OCI-LY7 (cell line): ENCODE measurements at regions not wholly inside any gene's neighbourhood (a gene's known extent, or its start where the extent isn't known, plus 50 kb on each side); places are given as distances from the start of the nearest gene placed in this dataset.
"Not testable (repeated sequence)": the region's sequence is repeated elsewhere in the genome, so short reads cannot be mapped to it uniquely, and the experiment has no call there.

Experiments used
- BruUV-seq: library from RNA; stranded (reverse); fragments of 400-500 nt; replicated peaks from 2 replicates; lab custom pipeline; 2021; lab: Mats Ljungman, UMichigan
- CTCF ChIA-PET: fragments of 300-600 bp; sonication (Branson Sonifier 250); formaldehyde crosslinking; loops from one replicate; lab custom pipeline; 2022; ENCODE audit warnings: antibody characterized with exemption; ENCODE audit not compliant: unreplicated experiment; lab: Charles Lee
- POLR2A ChIA-PET: fragments of 300-600 bp; sonication (Branson Sonifier 250); formaldehyde crosslinking; loops from one replicate; lab custom pipeline; 2022; ENCODE audit warnings: antibody characterized with exemption; lab: Charles Lee
- DNase-seq: peaks from one replicate; pipeline ENCODE4 v3.0.0-alpha.2; 2015; ENCODE audit warnings: low spot score
- H2AFZ ChIP-seq: fragments of 200-600 bp; sonication (generic), shearing (Covaris generic); 2 replicates; pipeline ENCODE4 v1.6.1; 2014; ENCODE audit warnings: mild to moderate bottlenecking, antibody characterized with exemption, low read length, moderate library complexity
- H3K27ac ChIP-seq: fragments of 200-600 bp; sonication (generic); 2 replicates; pipeline ENCODE4 v1.5.1; 2014; ENCODE audit warnings: mixed run types, low read depth, mild to moderate bottlenecking, moderate library complexity, low read length, inconsistent platforms; ENCODE audit not compliant: poor library complexity, severe bottlenecking
- H3K36me3 ChIP-seq: fragments of 200-600 bp; sonication (generic); 2 replicates; pipeline ENCODE4 v1.6.1; 2014; ENCODE audit warnings: mild to moderate bottlenecking, antibody characterized with exemption, low read length, moderate library complexity, mixed read lengths; ENCODE audit not compliant: insufficient read depth
- H3K4me1 ChIP-seq: fragments of 200-600 bp; sonication (generic); 2 replicates; pipeline ENCODE4 v1.5.1; 2014; ENCODE audit warnings: mild to moderate bottlenecking, low read length; ENCODE audit not compliant: insufficient read depth, poor library complexity, severe bottlenecking
- H3K4me2 ChIP-seq: fragments of 200-600 bp; sonication (generic); 2 replicates; pipeline ENCODE4 v1.6.1; 2014; ENCODE audit warnings: mild to moderate bottlenecking, low read length
- H3K4me3 ChIP-seq: fragments of 200-600 bp; sonication (generic); 2 replicates; pipeline ENCODE4 v1.5.1; 2014; ENCODE audit warnings: mild to moderate bottlenecking, low read depth, low read length; ENCODE audit not compliant: poor library complexity, severe bottlenecking
- H3K79me2 ChIP-seq: fragments of 200-600 bp; sonication (generic); 2 replicates; pipeline ENCODE4 v1.6.1; 2016; ENCODE audit warnings: low read depth, mild to moderate bottlenecking, low read length, moderate library complexity, mixed read lengths; ENCODE audit not compliant: insufficient read depth
- H3K9me2 ChIP-seq: fragments of 200-600 bp; sonication (generic); 2 replicates; pipeline ENCODE4 v1.6.1; 2016; ENCODE audit warnings: mild to moderate bottlenecking, low read length, mixed read lengths; ENCODE audit not compliant: insufficient read depth
- H3K9me3 ChIP-seq: fragments of 200-600 bp; sonication (generic); 2 replicates; pipeline ENCODE4 v1.6.1; 2014; ENCODE audit warnings: mild to moderate bottlenecking, mixed run types, low read length, mixed read lengths
- H4K20me1 ChIP-seq: fragments of 200-600 bp; sonication (generic); 2 replicates; pipeline ENCODE4 v1.6.1; 2014; ENCODE audit warnings: mild to moderate bottlenecking, antibody characterized with exemption, low read length, moderate library complexity, mixed read lengths; ENCODE audit not compliant: insufficient read depth
- CTCF ChIP-seq: fragments of 200-600 bp; sonication (generic); conservative IDR thresholded peaks from 2 replicates; pipeline ENCODE4 v1.5.1; 2014; ENCODE audit warnings: mild to moderate bottlenecking, antibody characterized with exemption, low read length, moderate library complexity, mixed read lengths
- intact Hi-C: fragments of 100-400 bp; cut with micrococcal nuclease; formaldehyde crosslinking; loops from one replicate; pipeline ENCODE4 v1.10.0; 2022; ENCODE audit not compliant: unreplicated experiment

GRCh38 chr9:43119978-43120377, 936.5 kb downstream of the SPATA31A6 start:
- H3K36me3 ChIP-seq, BruUV-seq, CTCF ChIA-PET, DNase-seq, H3K4me2 ChIP-seq, H3K9me2 ChIP-seq, H2AFZ ChIP-seq, POLR2A ChIA-PET, H4K20me1 ChIP-seq, H3K9me3 ChIP-seq, H3K4me1 ChIP-seq, intact Hi-C loops, H3K79me2 ChIP-seq, H3K27ac ChIP-seq, H3K4me3 ChIP-seq: not testable (repeated sequence)

- CTCF ChIA-PET, H3K9me2 ChIP-seq, H3K4me1 ChIP-seq, POLR2A ChIA-PET, H3K9me3 ChIP-seq, intact Hi-C loops, H3K4me3 ChIP-seq, H3K4me2 ChIP-seq, H3K36me3 ChIP-seq, BruUV-seq, H2AFZ ChIP-seq, H3K79me2 ChIP-seq, H4K20me1 ChIP-seq, DNase-seq, H3K27ac ChIP-seq: not testable (repeated sequence)
Observed at GRCh38 chr9:43125894-43126293, 942.4 kb downstream of the SPATA31A6 start.

GRCh38 chr9:43127026-43127775, 943.7 kb downstream of the SPATA31A6 start:
- H3K4me1 ChIP-seq, H2AFZ ChIP-seq, CTCF ChIA-PET, H3K9me2 ChIP-seq, DNase-seq, H3K79me2 ChIP-seq, H3K27ac ChIP-seq, POLR2A ChIA-PET, BruUV-seq, H3K4me2 ChIP-seq, H4K20me1 ChIP-seq, H3K36me3 ChIP-seq, H3K9me3 ChIP-seq, intact Hi-C loops, H3K4me3 ChIP-seq: not testable (repeated sequence)

- H4K20me1 ChIP-seq, H3K4me1 ChIP-seq, CTCF ChIA-PET, H3K4me2 ChIP-seq, BruUV-seq, H3K9me3 ChIP-seq, H3K4me3 ChIP-seq, H3K9me2 ChIP-seq, H3K27ac ChIP-seq, DNase-seq, H3K79me2 ChIP-seq, H3K36me3 ChIP-seq, intact Hi-C loops, H2AFZ ChIP-seq, POLR2A ChIA-PET: not testable (repeated sequence)
- 0 out of 2 replicates have a peak, but pooled peaks have one; percentile 10 for TF ChIP-seq CTCF
Observed at GRCh38 chr9:43127949-43128348, 944.5 kb downstream of the SPATA31A6 start.

GRCh38 chr9:43130744-43131171, 947.3 kb downstream of the SPATA31A6 start:
- H3K4me2 ChIP-seq, CTCF ChIA-PET, POLR2A ChIA-PET: not testable (repeated sequence)

DNA sequence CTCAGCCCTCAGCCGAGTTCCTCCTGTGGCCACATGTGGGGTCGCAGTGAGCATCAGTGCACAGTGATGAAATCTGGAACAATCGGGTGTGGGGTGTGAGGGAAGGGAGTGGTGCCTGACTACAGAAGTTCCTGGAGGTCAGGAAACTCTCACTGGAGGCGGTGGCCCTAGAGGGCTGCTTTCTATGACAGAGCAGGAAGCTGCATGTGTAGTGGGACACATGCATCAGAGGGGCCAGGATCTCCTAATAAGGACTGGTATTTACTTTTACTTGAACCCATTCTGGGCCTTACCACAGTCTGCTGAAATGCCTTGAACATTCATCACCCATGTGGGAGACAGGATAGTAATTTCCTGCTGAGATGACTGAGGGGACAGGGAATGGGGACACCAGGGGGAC, 952.0 kb downstream of the SPATA31A6 start:
- H3K27ac ChIP-seq, H4K20me1 ChIP-seq, H3K4me3 ChIP-seq, POLR2A ChIA-PET, H3K36me3 ChIP-seq, H3K4me2 ChIP-seq, H3K9me3 ChIP-seq, intact Hi-C loops, BruUV-seq, H3K4me1 ChIP-seq, CTCF ChIA-PET, H2AFZ ChIP-seq, DNase-seq, H3K79me2 ChIP-seq, H3K9me2 ChIP-seq: not testable (repeated sequence)

More at GRCh38 chr9:43130744-43131171, 947.3 kb downstream of the SPATA31A6 start:
- H3K9me3 ChIP-seq, H3K9me2 ChIP-seq, intact Hi-C loops, H3K4me3 ChIP-seq, H3K36me3 ChIP-seq, BruUV-seq, H3K4me1 ChIP-seq, H2AFZ ChIP-seq, H4K20me1 ChIP-seq, DNase-seq, H3K79me2 ChIP-seq, H3K27ac ChIP-seq: not testable (repeated sequence)
